Stimulated activated CD4-positive, alpha-beta T cell treated with anti-CD3 and anti-CD28 coated beads, Interleukin-15, amount 100 ng/mL, for 48 hours (primary cell): ENCODE measurements at regions not wholly inside any gene's neighbourhood (a gene's known extent, or its start where the extent isn't known, plus 50 kb on each side); places are given as distances from the start of the nearest gene placed in this dataset.
A peak's percentile ranks its signal among the peaks of the same experiment; 100 is the strongest.

Source experiments
- DNase-seq, 2 donors: peaks; one replicate each; pipeline ENCODE4 v3.0.0-alpha.2; 2020; ENCODE audit warnings: low read depth in 2 of 2

DNA sequence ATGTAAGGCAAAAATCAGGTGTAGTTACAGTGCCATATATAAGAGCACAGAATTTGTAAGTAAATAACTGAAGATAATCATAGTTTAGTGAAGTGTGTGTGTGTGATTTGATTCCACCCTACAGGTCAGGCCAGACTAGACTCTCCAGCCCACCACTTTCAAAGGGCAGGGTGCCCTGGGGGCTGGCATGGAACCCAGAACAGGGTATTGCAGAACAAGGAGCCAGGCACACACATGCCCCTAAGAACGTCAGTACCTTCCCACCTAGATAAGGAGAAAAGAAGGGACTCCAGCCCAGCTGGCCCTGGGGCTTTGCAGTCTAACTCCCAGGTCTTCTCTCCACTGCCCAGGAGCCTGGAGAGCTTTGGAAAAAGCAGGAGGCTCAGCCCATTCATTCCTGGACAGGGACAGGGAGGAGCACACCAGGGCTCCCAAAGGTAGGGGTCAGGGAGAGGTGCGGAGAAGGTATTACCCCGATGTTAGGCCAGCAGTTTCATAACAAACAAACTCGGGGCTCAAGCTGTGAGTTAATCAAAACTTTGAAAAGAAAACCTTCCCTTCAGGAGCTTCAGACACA lies 149.7 kb upstream of the VANGL1 start:
- no peak for DNase-seq

DNA sequence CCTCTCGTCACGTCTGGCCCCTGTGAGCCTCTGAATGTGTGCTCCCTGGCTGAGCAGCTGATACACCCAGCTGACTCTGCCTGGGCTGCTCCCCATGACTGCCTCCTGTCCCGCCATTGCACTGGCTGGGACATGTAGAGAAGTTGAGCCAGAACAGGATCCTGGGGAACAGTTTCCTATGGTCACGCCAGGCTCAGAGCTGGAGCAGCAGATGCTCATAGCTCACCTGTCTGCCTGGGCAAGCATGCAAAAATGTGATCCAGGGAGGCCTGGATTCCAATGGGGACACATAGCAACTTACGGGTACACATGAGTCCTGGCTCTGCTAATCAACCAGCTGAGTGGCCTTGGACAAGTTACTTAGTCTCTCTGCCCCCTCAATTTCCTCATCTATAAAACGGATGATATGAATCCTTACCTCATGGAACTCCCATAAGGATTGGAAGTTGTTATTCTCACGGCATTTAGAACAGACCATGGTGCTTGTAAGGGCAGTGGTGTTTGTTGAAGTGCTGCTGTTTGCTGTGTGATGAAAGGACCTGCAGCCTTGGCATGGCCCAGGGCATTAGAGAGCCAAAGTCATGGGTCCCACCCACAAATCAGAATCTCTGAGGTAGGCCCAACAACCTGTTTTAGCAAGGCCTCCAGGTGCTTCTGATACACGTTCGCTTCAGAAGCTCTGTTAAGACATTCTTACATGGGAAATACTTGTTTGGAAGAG lies 150.3 kb upstream of the VANGL1 start:
- no peak for DNase-seq

DNA sequence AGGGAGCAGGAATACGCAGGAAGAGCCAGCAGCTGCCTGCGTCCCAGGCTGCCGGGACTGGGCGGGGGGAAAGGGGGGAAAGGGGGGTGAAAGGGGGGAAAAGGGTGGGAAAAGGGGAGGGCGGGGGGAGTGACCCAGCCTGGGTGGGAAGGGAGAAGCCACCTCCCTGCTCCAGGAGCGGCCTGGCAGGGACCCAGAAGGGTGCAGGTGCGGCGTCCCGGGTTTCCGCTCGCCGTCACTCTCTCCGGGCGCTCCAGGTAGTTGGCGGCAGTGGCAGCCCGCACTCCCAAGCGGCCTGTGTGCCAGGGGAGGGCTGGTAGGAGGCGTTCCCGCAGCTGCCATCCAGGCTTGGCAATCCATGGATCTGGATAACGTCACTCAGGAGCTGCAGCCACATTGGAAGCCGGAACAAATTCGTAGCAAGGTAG lies 141.0 kb upstream of the NGF start:
- DNase-seq = no peak

DNA sequence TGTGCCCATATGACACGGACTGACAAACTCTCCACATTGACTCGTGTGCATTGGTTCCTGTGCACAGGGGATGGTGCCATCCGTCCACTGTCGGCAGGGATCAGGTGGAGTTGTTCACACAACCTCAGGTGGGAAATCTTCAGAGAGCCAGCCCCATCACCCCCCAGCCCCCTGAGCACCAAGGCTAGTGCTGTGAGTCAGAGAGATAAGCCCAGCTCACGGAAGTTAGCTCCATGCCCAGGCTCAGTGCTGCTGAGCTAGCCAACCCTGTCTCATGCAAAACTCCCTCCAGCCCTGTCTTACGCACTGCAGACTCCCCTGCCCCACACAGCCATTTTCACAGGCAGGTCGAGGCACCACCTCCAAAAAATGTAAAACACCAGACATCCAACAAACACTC lies 139.0 kb upstream of the NGF start:
- no peak for DNase-seq

DNA sequence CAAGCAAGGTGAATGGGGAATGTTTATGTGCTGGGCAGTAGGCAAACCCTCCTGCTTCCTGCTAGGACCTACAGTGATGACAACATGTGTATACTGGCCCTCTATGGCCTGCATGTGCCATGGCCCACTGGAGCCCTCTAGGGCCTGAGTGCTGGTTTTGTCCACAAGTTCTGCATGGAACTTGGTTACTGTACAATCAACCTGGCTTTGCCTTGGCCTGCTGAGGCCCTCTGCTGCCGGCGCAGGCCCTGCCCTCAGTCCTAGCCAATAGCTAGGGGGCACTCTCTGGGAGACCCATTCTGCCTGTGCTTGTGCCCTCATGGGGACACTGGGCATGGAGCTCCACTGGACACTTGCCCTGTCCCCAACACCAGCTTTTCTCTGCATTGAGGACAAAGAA lies 138.6 kb upstream of the NGF start:
- DNase-seq = no peak

DNA sequence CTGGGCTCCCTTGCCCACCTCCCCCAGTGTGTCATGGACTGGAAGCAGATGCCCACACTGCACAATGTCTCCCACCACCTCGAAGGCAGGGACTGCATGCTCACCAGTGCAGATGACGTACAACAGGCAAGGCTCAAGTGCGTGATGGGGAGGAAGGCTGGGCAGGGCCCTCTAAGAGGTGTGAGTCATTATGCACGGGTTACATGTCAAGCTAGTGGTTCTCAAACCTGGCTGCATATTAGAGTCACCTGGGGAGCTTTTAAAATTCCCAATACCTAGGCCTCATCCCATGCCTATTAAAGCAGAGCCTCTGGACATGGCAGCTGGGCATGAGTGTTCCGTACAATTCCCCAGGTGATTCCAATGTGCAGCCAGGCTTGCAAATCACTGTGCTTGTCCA lies 137.9 kb upstream of the NGF start:
- no peak for DNase-seq

DNA sequence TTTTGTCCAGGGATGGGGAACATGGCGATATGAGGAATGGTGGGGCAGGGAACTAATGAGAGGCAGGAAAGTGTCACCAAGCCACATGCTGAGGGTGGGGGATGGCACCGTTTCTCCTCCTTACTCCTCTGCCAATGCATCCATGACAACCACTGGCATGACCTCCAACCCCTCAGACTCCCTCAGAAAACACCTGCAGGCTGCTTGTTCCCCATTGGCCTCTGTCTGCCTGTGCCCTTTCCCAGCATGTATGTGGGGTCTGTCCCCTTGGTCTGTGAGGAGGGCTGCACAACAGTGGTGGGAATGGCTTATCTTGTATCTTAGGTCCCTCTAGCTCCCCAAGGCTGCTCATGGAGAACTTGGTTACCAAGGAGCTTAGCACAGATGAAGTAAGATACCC lies 137.2 kb upstream of the NGF start:
- no peak for DNase-seq

DNA sequence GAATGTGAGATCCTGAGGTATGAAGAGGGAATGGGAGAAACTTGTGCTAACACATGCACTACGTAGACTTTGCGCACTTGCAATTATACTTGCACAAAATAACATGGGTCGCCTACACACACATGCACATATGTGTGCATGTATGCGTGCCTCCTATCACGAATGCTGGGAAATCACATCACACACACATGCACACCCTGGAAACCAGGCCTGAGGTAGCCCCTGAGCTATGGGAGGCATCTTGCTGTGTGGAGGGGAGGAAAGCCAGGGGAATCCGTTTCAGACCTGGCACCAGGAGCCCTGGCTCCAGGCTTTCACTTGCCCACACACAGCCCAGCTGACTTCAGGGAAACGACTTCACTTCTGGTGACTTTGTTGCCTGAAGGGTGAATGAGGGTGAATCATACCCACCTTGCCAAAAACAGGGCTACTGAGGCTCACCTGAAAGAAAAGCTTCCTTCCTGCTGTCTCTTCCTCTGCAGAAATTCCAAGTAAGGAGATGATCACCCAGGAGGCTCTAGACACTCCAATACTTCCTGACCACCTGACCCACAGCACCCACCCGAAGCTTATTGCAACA lies 136.0 kb upstream of the NGF start:
- DNase-seq = no peak

DNA sequence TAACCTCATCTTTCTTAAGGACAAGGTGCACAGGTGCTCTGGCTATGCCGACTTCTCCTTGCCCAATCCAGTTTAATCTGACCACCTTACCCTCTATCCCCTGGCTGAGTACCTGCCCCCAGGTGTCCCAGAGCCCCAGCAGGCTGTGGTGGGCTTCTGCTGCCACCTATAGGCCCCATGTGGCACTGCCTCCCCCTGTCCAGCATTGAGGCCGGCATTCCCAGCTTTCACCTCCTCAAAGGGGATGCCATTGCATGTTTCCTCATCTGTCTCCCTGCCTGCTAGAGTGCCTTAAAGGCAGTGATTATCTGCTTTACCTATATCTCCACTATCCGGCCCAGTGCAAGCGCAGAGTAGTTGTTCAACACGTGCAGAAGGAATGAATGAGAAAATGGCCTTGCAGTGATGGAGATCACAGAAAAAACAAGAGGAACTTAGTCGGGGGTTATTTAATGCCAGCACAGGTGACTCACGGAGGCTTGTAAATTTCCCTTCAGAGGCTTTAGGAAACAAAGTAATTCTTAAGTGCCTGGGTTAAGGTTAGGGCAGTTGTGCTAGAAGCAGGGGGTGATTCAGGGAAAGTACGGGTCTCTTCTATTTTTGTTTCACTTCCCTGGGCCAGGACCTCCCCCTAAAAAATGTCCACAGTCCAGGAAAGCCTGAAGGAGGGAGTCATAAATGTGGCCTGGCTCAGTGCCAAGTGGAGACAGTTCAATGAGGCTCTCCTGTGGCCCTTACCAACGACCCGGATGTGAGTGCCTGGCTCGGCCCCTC lies 131.8 kb upstream of the NGF start:
- DNase-seq = peak in 1 of 2 donors; percentile 8

DNA sequence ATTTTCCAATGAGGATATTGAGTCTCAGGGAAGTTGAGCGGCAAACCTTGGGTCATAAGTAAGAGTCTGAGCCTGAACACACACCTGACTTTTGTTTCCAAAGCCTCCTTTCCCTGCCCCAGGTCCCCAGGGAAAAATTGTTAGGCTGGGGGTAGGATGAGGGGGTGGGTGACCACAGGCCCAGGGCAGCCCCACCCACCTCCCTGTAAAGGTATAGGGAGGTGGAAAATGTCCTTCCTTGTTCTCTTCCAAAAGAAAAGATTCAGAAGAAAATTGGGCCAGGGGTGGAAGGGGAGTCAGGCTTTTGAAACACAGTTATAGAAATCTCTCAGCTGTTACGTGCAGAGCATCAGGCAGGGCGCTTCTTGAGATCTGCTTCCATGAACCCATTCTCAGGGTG lies 129.7 kb upstream of the NGF start:
- DNase-seq = no peak

DNA sequence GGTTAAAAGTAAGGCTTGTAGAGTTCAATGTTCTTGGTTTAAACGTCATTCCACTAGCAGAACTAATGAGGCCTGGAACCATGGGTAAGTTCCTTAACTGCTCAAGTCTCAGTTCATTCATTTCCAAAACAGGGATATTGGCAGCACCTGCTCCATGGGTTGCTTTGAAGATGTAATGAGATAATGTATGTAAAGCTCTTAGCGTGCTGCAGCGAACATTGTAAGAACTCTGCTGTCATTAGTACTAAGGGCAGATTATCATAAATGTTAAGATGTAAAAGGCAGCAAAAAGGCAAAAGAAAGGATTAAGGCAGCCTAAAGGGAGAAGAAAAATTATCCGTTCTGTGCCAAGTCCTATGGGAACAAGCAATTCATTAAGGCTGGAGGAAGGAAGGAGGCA lies 129.1 kb upstream of the NGF start:
- DNase-seq = no peak

DNA sequence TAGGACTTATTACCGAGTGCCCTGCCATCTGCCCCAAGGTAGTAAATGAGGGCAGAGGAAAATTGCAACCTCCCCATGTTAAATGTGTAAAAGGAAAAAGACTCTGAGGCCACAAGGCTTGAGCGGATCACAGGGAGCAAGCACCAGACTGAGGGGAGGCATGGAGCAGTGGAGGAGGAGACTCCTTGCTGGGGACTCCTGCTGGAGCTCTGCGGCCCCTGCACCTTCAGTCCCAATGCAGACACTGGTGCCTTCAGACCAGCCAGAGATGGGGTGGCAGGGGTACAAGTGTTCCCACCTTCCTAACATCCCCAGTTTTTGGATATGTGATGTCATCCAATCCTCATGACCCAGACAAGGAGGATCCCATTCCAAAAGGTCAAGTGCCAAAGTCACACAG lies 128.4 kb upstream of the NGF start:
- DNase-seq = no peak

DNA sequence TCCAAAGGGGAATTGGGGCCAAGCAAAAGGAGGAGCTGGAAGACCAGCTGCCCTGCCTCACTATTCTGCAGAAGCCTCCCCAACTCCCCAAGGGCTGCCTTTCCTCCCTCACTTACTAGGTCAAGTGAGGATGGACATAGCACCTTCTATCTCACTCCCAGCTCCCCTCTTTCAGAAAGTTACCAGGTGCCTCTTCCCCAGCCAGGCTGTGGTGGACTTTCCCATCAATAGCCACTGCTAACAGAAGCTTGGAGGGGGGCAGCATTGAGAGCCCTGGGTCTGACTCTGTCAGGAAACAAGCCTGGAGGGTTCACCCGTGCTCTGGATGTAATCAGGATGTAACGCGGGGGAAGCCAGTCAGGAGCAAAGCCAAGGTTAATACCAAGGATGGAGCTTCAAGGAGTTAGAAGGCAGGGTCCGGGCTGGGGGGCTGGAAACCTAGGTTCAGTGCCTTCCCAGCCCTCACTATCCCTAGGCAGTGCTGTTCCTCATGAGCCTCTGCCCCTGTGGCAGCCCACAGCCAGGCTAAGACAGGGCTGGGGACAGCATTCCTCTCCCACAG lies 127.8 kb upstream of the NGF start:
- DNase-seq = no peak

DNA sequence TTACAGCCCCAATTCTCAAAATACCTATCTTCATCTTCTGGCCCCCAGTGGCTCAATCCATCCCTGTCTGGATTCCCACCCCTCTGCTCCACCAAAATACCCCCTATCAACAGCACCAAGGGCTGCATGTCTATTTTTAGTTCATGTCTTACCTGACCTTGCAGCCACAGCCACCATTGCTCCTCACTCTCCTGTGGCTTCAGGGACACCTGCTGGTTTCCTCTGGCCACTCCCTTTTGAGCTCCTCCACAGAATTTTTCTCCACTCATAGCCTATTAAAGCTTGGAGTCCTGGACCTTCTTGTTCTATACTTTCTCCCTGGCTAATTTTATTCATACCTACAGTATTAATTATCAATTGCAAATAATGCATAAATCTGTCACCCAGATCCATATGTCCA lies 125.3 kb upstream of the NGF start:
- DNase-seq = no peak

DNA sequence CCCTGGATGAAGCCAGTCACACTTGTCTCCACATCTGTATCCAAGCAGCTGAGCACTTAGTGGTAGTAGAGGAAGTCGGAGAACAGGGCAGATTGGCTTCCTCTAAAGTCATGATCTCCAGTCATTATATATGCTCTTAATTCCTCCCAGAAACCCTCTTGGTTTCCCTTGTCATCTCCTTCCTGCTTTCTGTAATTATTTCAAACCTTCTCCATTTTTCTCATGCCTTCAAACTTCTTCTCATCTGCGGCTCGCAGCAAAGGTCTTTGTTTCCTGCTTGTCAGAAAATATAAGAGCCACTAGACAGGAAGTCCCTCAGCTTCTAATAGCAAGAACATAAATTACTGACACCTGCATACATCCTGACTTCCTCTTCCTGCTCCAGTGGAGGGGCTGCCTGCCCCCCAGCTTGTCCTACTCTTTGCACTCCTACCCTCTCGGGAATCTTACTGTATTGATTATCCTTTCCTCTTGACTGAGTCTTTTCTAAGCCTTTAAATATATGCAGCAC lies 124.6 kb upstream of the NGF start:
- DNase-seq = no peak

DNA sequence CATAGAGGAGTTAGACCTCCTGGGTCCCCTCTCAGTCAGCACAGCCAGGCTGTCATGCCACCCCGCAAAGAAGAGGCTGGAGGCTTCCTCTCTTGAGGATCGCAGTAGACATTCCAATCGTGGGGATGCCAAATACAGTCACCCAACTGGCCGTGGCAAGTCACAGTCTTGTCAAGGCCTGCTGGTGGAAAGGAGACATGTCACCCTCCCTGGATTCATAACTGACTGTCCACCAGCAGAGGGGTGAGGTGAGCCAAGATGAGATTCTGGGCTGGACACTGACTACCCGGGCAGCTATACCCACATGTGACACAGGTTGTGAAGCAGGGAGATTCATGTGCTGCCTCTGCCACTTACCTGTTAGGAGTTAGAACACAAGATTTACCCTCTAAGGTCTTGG lies 123.5 kb upstream of the NGF start:
- no peak for DNase-seq

DNA sequence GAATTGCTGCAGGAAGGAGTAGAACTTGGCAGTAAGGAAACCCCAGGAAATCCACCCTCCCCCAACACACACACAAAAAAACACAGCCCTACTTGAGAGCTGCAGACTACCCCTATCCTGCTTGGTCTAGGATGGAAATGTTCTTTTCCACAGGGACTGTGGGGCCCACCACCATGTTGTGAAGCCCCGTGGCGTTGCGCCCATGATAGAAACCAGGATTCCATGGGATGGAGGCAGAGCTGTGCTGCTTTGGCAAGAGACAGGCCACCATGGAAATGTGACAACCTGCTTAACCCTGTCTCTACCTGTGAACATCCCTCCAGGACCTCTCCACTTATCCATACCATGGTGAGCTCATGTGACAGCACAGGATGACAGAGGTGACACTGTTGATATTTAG lies 121.1 kb upstream of the NGF start:
- no peak for DNase-seq

DNA sequence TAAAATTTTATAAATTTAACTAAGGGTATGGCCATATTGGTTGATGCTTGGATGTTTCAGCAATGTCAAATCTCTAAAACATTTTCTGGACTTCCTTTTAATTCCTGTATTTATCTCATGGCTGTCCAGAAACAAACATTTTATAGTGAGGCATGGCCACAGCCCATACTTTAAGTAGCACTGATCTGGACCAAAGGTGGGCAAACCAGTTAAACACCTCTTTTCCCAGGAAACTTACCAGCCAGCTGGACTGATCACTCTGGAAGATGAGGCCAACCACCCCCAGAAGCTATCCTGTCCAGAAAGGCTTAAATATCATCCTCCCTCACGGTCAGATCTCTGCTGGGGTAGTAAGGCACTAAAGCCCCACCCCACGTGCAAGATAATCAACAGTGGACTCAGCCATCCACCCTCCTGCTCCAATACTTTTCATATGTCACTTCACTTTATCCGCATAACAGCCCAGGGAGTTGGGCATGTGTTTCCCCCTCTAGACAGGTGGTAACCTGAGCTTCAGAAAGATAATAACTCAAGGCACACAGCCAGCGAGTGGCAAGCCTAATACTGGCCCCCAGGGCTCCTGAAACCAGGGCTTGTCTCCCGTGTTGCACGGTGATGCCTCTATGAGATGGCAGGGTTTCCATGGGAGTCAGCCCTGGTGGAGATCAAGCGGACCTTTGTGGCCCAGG lies 120.5 kb upstream of the NGF start:
- no peak for DNase-seq

DNA sequence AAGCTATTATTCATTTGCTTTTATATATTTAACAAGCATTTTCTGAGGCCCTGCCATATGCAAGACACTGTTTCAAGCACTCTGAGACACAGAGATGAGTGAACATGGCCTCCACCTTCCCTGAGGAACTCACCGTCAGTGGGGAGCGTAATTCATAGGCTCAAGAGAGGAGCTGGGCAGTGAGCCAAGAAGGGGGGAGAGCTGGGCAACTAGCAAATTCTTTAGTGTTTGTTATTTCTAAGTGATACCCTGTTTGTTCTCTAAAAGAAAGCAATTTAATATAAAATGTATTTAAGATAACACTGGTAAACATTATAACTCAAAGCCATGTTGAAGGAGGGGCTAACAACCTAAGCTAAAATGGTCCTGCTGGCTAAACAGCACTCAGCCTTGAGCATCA lies 119.2 kb upstream of the NGF start:
- DNase-seq = no peak

DNA sequence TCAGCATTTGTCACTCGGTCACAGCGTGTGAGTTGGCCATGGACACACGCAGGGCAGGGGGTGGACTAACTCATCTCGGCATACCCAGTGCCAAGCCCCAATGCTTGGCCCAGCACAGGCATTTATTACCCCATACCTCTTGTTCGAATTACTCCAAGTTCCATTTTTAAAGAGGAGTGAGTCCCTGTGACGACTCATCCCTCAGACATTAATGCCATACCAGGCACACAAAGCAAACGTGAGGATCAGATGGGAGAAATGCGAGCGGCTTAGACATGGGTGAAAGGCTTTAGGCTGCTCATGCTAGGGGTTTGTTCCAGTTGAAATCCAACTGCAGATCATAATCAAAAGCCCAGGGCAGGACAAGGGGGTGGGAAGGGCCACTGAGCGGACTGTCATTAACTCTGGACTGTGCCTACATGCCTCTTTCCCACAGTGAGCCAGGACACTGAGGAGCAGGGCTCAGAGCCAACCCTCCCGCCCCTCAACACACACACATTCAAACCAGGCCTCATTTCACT lies 118.5 kb upstream of the NGF start:
- no peak for DNase-seq

DNA sequence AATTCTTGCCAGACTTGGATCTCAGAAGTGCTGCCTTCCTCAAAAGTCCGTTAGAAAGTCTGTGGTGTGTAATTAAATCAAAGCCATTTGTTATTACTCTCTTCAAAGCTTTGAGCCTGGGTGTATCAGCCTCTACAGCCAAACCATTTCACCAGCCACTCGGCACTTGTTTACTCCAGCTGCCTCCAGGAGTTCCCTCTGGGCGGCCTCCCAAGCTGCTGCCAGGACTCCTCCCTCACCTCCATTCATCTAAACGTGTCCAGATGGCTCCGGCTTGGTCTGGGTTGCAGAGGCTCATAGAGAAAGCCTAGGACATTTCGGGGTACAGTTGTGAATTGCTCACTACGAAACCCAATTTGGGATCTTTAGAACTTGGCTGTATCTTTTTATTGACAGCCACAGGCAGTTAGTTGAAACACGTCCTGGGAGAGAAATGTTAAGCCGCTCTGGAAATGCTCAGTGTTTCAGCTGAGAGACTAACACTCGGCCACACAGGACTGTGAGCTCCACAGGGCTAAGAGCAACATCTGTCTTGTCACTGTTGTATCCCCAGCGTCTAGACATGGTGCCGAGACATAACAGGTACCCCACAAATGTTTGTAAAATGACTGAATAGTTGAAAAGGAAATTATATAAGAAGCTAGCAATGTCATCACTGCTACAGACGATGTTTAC lies 116.9 kb upstream of the NGF start:
- DNase-seq = no peak
